PC-9 (cell line): ENCODE measurements at regions not wholly inside any gene's neighbourhood (a gene's known extent, or its start where the extent isn't known, plus 50 kb on each side); places are given as distances from the start of the nearest gene placed in this dataset.

Experiments
- BruUV-seq: library from RNA; stranded (reverse); fragments of 400-500 nt; replicated peaks from 2 replicates; lab custom pipeline; 2021; lab: Mats Ljungman, UMichigan
- CTCF ChIA-PET: fragments of 300-600 bp; sonication (Branson Sonifier 250); formaldehyde crosslinking; loops from one replicate; lab custom pipeline; 2022; ENCODE audit warnings: antibody characterized with exemption; lab: Charles Lee
- POLR2A ChIA-PET: fragments of 300-600 bp; sonication (Branson Sonifier 250); formaldehyde crosslinking; loops from one replicate; lab custom pipeline; 2022; ENCODE audit warnings: antibody characterized with exemption; ENCODE audit not compliant: unreplicated experiment; lab: Charles Lee
- DNase-seq, 2 experiments: peaks; one replicate each; pipeline versions ENCODE4 v3.0.0 to v3.0.0-alpha.2; 2015 to 2022; ENCODE audit warnings: mixed read lengths in 1 of 2
- H2AFZ ChIP-seq: fragments of 200-600 bp; sonication (generic); 2 replicates; pipeline ENCODE4 v1.8.1; 2017; ENCODE audit warnings: antibody characterized with exemption
- H3F3A ChIP-seq: fragments of 200-600 bp; sonication (generic); 2 replicates; pipeline ENCODE4 v1.8.1; 2017; ENCODE audit warnings: antibody characterized with exemption, mild to moderate bottlenecking, low read depth; ENCODE audit not compliant: insufficient read depth
- H3K27ac ChIP-seq: fragments of 200-600 bp; sonication (generic); 2 replicates; pipeline ENCODE4 v1.6.1; 2016; ENCODE audit warnings: mixed run types
- H3K27me3 ChIP-seq: fragments of 200-600 bp; sonication (generic); 2 replicates; pipeline ENCODE4 v1.6.1; 2016; ENCODE audit warnings: low read depth, mixed run types; ENCODE audit not compliant: insufficient read depth
- H3K36me3 ChIP-seq: fragments of 200-600 bp; sonication (generic); 2 replicates; pipeline ENCODE4 v1.6.1; 2016; ENCODE audit warnings: low read depth, mixed run types
- H3K4me1 ChIP-seq: fragments of 200-600 bp; sonication (generic); replicated peaks from 2 replicates; pipeline ENCODE4 v1.6.1; 2016; ENCODE audit warnings: mixed run types; ENCODE audit not compliant: insufficient read depth
- H3K4me2 ChIP-seq: fragments of 200-600 bp; sonication (generic); 2 replicates; pipeline ENCODE4 v1.6.1; 2017; ENCODE audit warnings: mixed run types
- H3K4me3 ChIP-seq: fragments of 200-600 bp; sonication (generic); 2 replicates; pipeline ENCODE4 v1.6.1; 2016; ENCODE audit warnings: mixed run types
- H3K79me2 ChIP-seq: fragments of 200-600 bp; sonication (generic); 2 replicates; pipeline ENCODE4 v1.6.1; 2017; ENCODE audit warnings: low read depth, mixed run types
- H3K9me2 ChIP-seq: fragments of 200-600 bp; sonication (generic); 2 replicates; pipeline ENCODE4 v1.8.1; 2017; ENCODE audit warnings: mild to moderate bottlenecking; ENCODE audit not compliant: insufficient read depth
- H3K9me3 ChIP-seq: fragments of 200-600 bp; sonication (generic); 2 replicates; pipeline ENCODE4 v1.8.1; 2016; ENCODE audit warnings: low read depth; ENCODE audit not compliant: insufficient read depth
- H4K20me1 ChIP-seq: fragments of 200-600 bp; sonication (generic); 2 replicates; pipeline ENCODE4 v1.8.1; 2017; ENCODE audit not compliant: insufficient read depth
- CTCF ChIP-seq: fragments of 200-600 bp; sonication (generic); conservative IDR thresholded peaks from 2 replicates; pipeline ENCODE4 v1.6.1; 2017; ENCODE audit warnings: mixed run types, antibody characterized with exemption, mild to moderate bottlenecking, moderate library complexity
- EZH2 ChIP-seq: fragments of 200-600 bp; sonication (generic); IDR thresholded peaks from 2 replicates; pipeline ENCODE4 v1.8.0; 2017; ENCODE audit warnings: antibody characterized with exemption, low read depth
- intact Hi-C: fragments of 100-400 bp; cut with micrococcal nuclease; formaldehyde crosslinking; loops from one replicate; pipeline ENCODE4 v1.10.0; 2022; ENCODE audit not compliant: unreplicated experiment

- BruUV-seq, result no TSS peak
- H4K20me1 ChIP-seq, result no peaks in the 10 kb centered on the region
- H2AFZ ChIP-seq, result no peak overlapping the region
- H3K4me3 ChIP-seq, result no peak overlapping the region
- H3K4me2 ChIP-seq, result no peak overlapping the region
- no peaks in the 10 kb centered on the region for H3K27me3 ChIP-seq
- H3K4me1 ChIP-seq, result peaks cover 21% of the 10 kb centered on the region
- no peak overlapping the region for H3K27ac ChIP-seq
- H3F3A ChIP-seq, result peaks cover 5% of the 10 kb centered on the region
- no peaks in the 10 kb centered on the region for H3K79me2 ChIP-seq
- H3K9me2 ChIP-seq, result no peaks in the 10 kb centered on the region
- no peak for TF ChIP-seq CTCF
- no peak for TF ChIP-seq EZH2
- ChIA-PET CTCF (no interaction called here), POLR2A (interaction anchor here (0.6 kb wide), 1 partner anchor 211 kb away, joined by 3 read pairs; no protein-coding TSS in a partner anchor)
- peak in 1 of 2 experiments; percentile 31 for DNase-seq
- intact Hi-C loops, result no loop called here
- H3K36me3 ChIP-seq, result no peaks in the 10 kb centered on the region
- H3K9me3 ChIP-seq, result no peaks in the 10 kb centered on the region; the same call in 1 of the 2 replicates
Observed at GRCh38 chr12:105928436-105928835, 210.3 kb downstream of the NUAK1 start.

GRCh38 chr12:105929192-105929591 is 209.6 kb downstream of the NUAK1 start:
- H3K9me2 ChIP-seq, result no peaks in the 10 kb centered on the region
- peaks cover 28% of the 10 kb centered on the region for H3K4me1 ChIP-seq
- no peak for DNase-seq
- peaks cover 13% of the 10 kb centered on the region for H3F3A ChIP-seq
- ChIA-PET POLR2A (interaction anchor here (0.6 kb wide), 1 partner anchor 210 kb away, joined by 3 read pairs; no protein-coding TSS in a partner anchor), CTCF (no interaction called here)
- H3K4me2 ChIP-seq, result no peak overlapping the region
- H3K79me2 ChIP-seq, result no peaks in the 10 kb centered on the region
- intact Hi-C loops, result no loop called here
- no peaks in the 10 kb centered on the region for H3K36me3 ChIP-seq
- H2AFZ ChIP-seq, result no peak overlapping the region
- H3K9me3 ChIP-seq, result no peaks in the 10 kb centered on the region; the same call in 1 of the 2 replicates
- no peak for TF ChIP-seq CTCF
- no peak for TF ChIP-seq EZH2
- H3K4me3 ChIP-seq, result no peak overlapping the region
- BruUV-seq, result no TSS peak
- H4K20me1 ChIP-seq, result no peaks in the 10 kb centered on the region
- no peak overlapping the region for H3K27ac ChIP-seq
- H3K27me3 ChIP-seq, result no peaks in the 10 kb centered on the region

GRCh38 chr12:105930557-105931503 is 207.9 kb downstream of the NUAK1 start:
- H4K20me1 ChIP-seq, result no peaks in the 10 kb centered on the region
- no peak for DNase-seq
- TF ChIP-seq CTCF, result no peak
- no peak for TF ChIP-seq EZH2
- H3K4me1 ChIP-seq, result peaks cover 42% of the 10 kb centered on the region
- no peak overlapping the region for H3K27ac ChIP-seq
- no peaks in the 10 kb centered on the region for H3K9me2 ChIP-seq
- H3K4me2 ChIP-seq, result no peak overlapping the region
- CTCF ChIA-PET, result interaction anchor here (0.5 kb wide), 1 partner anchor 90 kb away, joined by 3 read pairs; no protein-coding TSS in a partner anchor
- intact Hi-C loops, result no loop called here
- H3K36me3 ChIP-seq, result no peaks in the 10 kb centered on the region
- no peaks in the 10 kb centered on the region for H3K27me3 ChIP-seq
- no peaks in the 10 kb centered on the region; the same call in 1 of the 2 replicates for H3K9me3 ChIP-seq
- no TSS peak for BruUV-seq
- peaks cover 26% of the 10 kb centered on the region for H3F3A ChIP-seq
- POLR2A ChIA-PET, result interaction anchor here (0.9 kb wide), 1 partner anchor 639 kb away, joined by 3 read pairs; no protein-coding TSS in a partner anchor
- H3K79me2 ChIP-seq, result no peaks in the 10 kb centered on the region
- H2AFZ ChIP-seq, result no peak overlapping the region
- no peak overlapping the region for H3K4me3 ChIP-seq
